KBM-7 (cell line): ENCODE measurements at regions not wholly inside any gene's neighbourhood (a gene's known extent, or its start where the extent isn't known, plus 50 kb on each side); places are given as distances from the start of the nearest gene placed in this dataset.

Experiments
- DNase-seq: peaks from one replicate; pipeline ENCODE4 v3.0.0-alpha.2; 2015
- in situ Hi-C: fragments of 300-500 bp; cut with MboI; formaldehyde crosslinking; loops from 2 replicates; pipeline ENCODE4 v1.14.3; 2020; ENCODE audit warnings: low sequenced_read_pairs, low pct_unique_long_range_greater_than_20kb, mixed read lengths

- in situ Hi-C loops = no loop called here
- no peak for DNase-seq
These were observed 350.0 kb downstream of the NDFIP2 start for GRCh38 chr13:79830945-79831344.

- DNase-seq = no peak
- in situ Hi-C loops = no loop called here
These were observed 349.5 kb downstream of the NDFIP2 start for GRCh38 chr13:79830426-79830825.

- in situ Hi-C loops = no loop called here
- DNase-seq = no peak
These were observed 348.9 kb downstream of the NDFIP2 start for GRCh38 chr13:79829880-79830279.

DNA sequence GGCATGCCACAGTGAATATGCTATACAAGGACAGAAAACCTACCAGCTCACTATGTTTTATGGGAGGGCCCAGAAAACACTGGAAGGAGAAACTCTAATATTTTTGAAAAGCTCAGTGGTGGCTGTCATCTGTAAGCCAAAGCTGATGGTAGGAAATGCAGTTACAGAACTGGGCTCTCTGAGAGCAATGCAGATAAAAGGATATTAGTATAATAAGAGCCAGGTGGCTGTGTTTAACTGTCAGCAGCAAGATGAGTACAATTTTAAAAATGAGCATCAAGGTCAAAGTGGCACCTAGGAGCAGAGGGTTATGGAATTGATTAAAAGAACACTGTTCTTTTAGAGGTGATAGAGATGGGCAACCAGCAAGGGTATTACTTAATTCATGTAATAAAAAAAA, 345.0 kb downstream of the NDFIP2 start:
- in situ Hi-C loops = no loop called here
- DNase-seq = no peak

DNA sequence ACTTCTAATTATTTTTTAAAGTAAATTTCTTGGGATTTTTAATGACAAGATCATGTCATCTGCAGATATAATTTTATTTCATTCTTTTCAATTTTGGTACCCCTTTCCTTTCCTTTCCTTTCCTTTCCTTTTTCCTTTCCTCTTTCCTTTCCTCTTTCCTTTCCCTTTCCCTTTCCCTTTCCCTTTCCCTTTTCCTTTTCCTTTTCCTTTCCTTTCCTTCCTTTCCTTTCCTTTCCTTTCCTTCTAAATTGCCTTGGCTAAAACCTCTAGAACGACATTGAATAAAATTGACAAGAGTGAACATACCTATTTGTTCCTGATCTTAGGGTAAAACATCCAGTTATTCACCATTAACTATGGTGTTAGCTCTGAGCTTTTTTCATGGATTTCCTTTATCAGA, 334.1 kb downstream of the NDFIP2 start:
- in situ Hi-C loops = no loop called here
- DNase-seq = no peak

- no peak for DNase-seq
- in situ Hi-C loops = no loop called here
These were observed 331.3 kb downstream of the NDFIP2 start for GRCh38 chr13:79812070-79812850.

DNA sequence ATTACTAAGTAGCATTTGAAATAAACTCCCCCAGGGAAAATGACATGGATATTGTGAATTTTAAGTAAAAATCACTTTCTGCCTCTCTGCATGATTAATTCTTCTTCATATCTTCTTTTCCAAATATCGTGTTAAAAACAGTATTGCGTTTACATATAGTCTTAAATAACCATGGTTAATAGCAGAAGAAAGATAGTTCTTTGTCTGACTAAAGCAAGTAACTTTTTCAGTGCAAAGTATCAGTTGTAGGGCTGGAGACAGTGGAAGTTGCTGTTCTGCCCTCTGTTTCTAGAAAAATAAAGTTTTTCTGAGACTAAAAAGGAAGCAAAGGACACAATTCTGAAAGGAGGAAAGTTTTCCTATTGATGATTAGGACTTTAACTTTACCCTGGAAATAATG, 330.2 kb downstream of the NDFIP2 start:
- no peak for DNase-seq
- in situ Hi-C loops = no loop called here

GRCh38 chr13:79810669-79811068, 329.7 kb downstream of the NDFIP2 start:
- DNase-seq = no peak
- in situ Hi-C loops = no loop called here

- no peak for DNase-seq
These were observed 329.1 kb downstream of the NDFIP2 start for GRCh38 chr13:79810018-79810417.

GRCh38 chr13:79808475-79808874, 327.5 kb downstream of the NDFIP2 start:
- no peak for DNase-seq
- in situ Hi-C loops = no loop called here

More at GRCh38 chr13:79810018-79810417, 329.1 kb downstream of the NDFIP2 start:
- in situ Hi-C loops = no loop called here

GRCh38 chr13:79807554-79807953, 326.6 kb downstream of the NDFIP2 start:
- no peak for DNase-seq
- in situ Hi-C loops = no loop called here

GRCh38 chr13:79806821-79807220, 325.9 kb downstream of the NDFIP2 start:
- in situ Hi-C loops = no loop called here
- DNase-seq = no peak

DNA sequence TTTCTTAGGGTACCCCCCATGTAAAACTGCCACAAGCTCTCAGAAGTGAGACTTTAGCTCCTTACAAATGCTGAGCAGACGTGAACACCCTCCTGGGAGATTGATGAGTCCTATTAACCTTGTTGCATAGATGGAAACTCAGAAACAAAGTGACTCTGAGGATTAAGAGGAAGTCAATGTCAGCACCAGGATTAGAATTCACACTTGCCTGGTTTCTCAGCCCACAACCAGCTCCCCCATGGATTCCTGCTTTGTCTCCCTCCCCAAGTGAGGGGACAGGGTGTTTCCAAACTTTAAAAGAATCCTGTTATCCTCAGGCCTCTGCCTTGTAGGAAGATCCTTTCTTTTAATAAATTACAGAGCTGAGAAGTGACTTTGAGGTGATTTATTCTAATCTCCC, 324.4 kb downstream of the NDFIP2 start:
- DNase-seq = no peak
- in situ Hi-C loops = no loop called here

DNA sequence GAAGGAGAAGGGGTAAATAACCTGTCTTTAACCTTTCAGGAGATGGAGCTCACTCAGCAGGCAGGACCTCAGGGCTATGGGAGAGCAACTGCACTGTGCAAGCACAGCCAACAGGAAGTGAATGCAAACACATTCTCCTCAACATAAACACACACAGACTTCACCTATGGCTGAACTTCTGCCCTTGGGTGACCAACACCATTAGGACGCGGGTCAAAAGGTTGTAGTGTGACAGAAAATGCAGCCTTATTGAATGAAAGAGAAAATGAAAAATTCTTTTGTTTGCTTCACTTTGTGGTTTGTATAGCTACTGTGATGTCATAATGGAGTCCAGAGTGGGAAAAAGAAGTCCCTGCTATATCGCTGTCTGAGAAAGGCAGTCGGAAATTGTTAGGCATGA, 323.0 kb downstream of the NDFIP2 start:
- in situ Hi-C loops = no loop called here
- DNase-seq = no peak

- no peak for DNase-seq
- in situ Hi-C loops = no loop called here
These were observed 322.3 kb downstream of the NDFIP2 start for GRCh38 chr13:79803296-79803695.

GRCh38 chr13:79802389-79803085, 321.6 kb downstream of the NDFIP2 start:
- in situ Hi-C loops = no loop called here
- DNase-seq = no peak

DNA sequence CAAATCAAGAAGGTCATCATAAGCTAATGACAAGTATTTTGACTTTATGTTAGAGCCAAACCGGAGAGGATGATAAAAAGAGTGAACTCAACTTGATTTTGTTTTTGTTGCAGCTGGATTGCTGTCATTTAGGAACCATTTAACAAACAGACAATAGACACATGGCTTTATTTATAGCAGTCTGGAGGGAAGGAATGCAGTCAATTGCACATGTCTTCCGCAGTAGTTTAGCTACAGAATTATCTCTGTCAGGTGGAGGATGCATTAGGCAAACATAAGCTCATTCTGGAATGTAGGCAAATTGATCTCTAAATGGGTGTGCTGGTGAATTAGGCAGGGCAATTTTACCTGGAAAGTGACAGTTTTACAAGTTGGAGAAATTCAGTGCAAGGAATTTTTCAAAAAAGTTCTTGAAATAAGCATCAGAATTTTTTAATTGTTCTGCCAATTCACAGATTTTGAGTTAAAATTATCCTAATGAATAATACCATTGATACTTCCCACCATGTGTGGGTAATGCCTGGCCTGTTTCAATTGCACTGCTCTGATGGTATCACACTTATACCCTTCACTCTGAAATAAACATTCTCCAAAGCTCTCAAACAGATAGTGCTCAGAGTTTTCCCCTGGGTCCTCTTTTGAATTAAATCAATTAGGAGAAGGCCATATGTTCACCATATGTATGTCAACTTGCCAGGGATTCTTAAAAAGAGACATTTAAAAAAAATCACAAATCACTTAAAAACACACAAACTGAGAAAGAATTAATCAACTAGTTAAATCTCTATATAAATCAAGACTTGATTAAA, 318.3 kb downstream of the NDFIP2 start:
- in situ Hi-C loops = no loop called here
- DNase-seq = no peak

- DNase-seq = no peak
- in situ Hi-C loops = no loop called here
These were observed 315.2 kb downstream of the NDFIP2 start for GRCh38 chr13:79796136-79796535.

- in situ Hi-C loops = no loop called here
These were observed 314.0 kb downstream of the NDFIP2 start for GRCh38 chr13:79794931-79795330.

GRCh38 chr13:79792716-79793115, 311.8 kb downstream of the NDFIP2 start:
- in situ Hi-C loops = no loop called here
- no peak for DNase-seq

More at GRCh38 chr13:79794931-79795330, 314.0 kb downstream of the NDFIP2 start:
- no peak for DNase-seq
